T-cell (primary cell): ENCODE measurements at regions not wholly inside any gene's neighbourhood (a gene's known extent, or its start where the extent isn't known, plus 50 kb on each side); places are given as distances from the start of the nearest gene placed in this dataset.

Experiments
- ATAC-seq, 4 experiments: fragments of 200-7000 bp in 3 of 4; fragments of 150-1000 bp in 1 of 4; cut with Tn5 transposase; replicated peaks in 1 of 4; 1 replicate in 3 of 4; 2 replicates in 1 of 4; pipeline ENCODE4 v1.10.0; 2021; ENCODE audit warnings: moderate library complexity in 3 of 4, mild to moderate bottlenecking in 2 of 4, moderate number of reproducible peaks in 1 of 4
- CTCF ChIA-PET, 2 donors: fragments of 300-600 bp; sonication (Branson Sonifier 250); formaldehyde crosslinking; loops; one replicate each; lab custom pipeline; 2022; ENCODE audit warnings: antibody characterized with exemption in 2 of 2; lab: Charles Lee
- POLR2A ChIA-PET, 2 donors: fragments of 300-600 bp; sonication (Branson Sonifier 250); formaldehyde crosslinking; loops; one replicate each; lab custom pipeline; 2022; ENCODE audit warnings: antibody characterized with exemption in 2 of 2; lab: Charles Lee
- DNase-seq, 35 experiments: peaks; one replicate each; pipeline versions ENCODE4 v3.0.0 to v3.0.0-alpha.2; 2013 to 2023
- H3K27ac ChIP-seq: one replicate; pipeline ENCODE4 v1.5.1; 2013; ENCODE audit warnings: low read length
- H3K27me3 ChIP-seq, 2 experiments: replicated peaks in 1 of 2; 1 replicate in 1 of 2; 2 replicates in 1 of 2; pipeline versions ENCODE4 v1.6.1 to v1.7.0; 2013; ENCODE audit warnings: low read length in 1 of 2, mixed read lengths in 1 of 2; ENCODE audit not compliant: control insufficient read depth in 2 of 2, insufficient read depth in 2 of 2; ENCODE audit errors: extremely low read depth in 1 of 2
- H3K36me3 ChIP-seq, 2 donors: 1 replicate in 1 of 2; 2 replicates in 1 of 2; pipeline versions ENCODE4 v1.6.1 to v1.7.0; 2013; ENCODE audit warnings: low read length in 1 of 2; ENCODE audit not compliant: control insufficient read depth in 2 of 2, insufficient read depth in 1 of 2; ENCODE audit errors: extremely low read depth in 1 of 2
- H3K4me1 ChIP-seq, 2 experiments: 1 replicate in 1 of 2; 2 replicates in 1 of 2; pipeline versions ENCODE4 v1.6.1 to v1.7.0; 2013; ENCODE audit warnings: low read length in 2 of 2, mixed read lengths in 1 of 2; ENCODE audit not compliant: insufficient read depth in 2 of 2, control insufficient read depth in 1 of 2; ENCODE audit errors: extremely low read depth in 1 of 2
- H3K4me3 ChIP-seq, 2 donors: 1 replicate in 1 of 2; 2 replicates in 1 of 2; pipeline versions ENCODE4 v1.5.1 to v1.7.0; 2013; ENCODE audit warnings: mild to moderate bottlenecking in 2 of 2, low read length in 1 of 2, moderate library complexity in 1 of 2; ENCODE audit not compliant: control insufficient read depth in 1 of 2; ENCODE audit errors: extremely low read depth in 1 of 2
- H3K9me3 ChIP-seq: 2 replicates; pipeline ENCODE4 v1.7.0; 2013
- H3K27ac Mint-ChIP-seq, 2 donors: one replicate each; pipeline ENCODE4 v1.8.0; 2020 to 2021; ENCODE audit warnings: mild to moderate bottlenecking in 2 of 2, mixed read lengths in 2 of 2
- H3K27me3 Mint-ChIP-seq, 2 donors: one replicate each; pipeline ENCODE4 v1.8.0; 2021 to 2022; ENCODE audit warnings: mixed read lengths in 2 of 2
- H3K36me3 Mint-ChIP-seq: one replicate; pipeline ENCODE4 v1.8.0; 2021; ENCODE audit warnings: mixed read lengths
- H3K4me1 Mint-ChIP-seq, 3 donors: one replicate each; pipeline ENCODE4 v1.8.0; 2020 to 2022; ENCODE audit warnings: mixed read lengths in 3 of 3, mild to moderate bottlenecking in 1 of 3
- H3K4me3 Mint-ChIP-seq, 3 donors: one replicate each; pipeline ENCODE4 v1.8.0; 2020 to 2022; ENCODE audit warnings: mild to moderate bottlenecking in 3 of 3, mixed read lengths in 3 of 3, moderate library complexity in 3 of 3
- H3K9me3 Mint-ChIP-seq, 3 donors: one replicate each; pipeline ENCODE4 v1.8.0; 2020 to 2022; ENCODE audit warnings: mixed read lengths in 3 of 3
- WGBS: methylation state at CpG from one replicate; pipeline ENCODE4 v1.1.5; 2013; ENCODE audit warnings: missing lambda C conversion rate; ENCODE audit not compliant: insufficient coverage; 5-methylcytosine and 5-hydroxymethylcytosine counted together

DNA sequence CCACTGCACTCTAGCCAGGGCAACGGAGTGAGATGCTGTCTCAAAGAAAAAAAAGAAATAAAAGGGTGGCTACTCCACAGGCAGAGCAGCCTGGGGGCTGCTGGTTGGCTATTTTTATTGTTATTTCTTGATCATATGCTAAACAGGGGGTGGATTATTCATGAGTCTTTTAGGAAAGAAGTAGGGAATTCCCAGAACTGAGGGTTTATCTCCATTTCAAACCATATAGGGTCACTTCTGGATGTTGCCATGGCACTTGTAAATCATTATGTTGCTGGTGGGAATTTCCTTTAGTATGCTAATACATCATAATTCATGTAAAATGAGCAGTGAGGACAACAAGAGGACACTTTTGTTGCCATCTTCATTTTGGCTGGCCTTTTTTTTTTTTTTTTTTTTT lies 52.1 kb upstream of the GHITM start:
- Mint-ChIP-seq H3K36me3 (no peaks in the 10 kb centered on the region), H3K9me3 (peaks cover 0 to 13% (median 8%) of the 10 kb centered on the region in 3 donors), H3K27me3 (peaks cover 43 to 44% of the 10 kb centered on the region in 2 donors), H3K27ac (no peak overlapping the region), H3K4me3 (no peak overlapping the region), H3K4me1 (no peaks in the 10 kb centered on the region)
- Histone ChIP-seq H3K27me3 (peaks cover 0 to 9% of the 10 kb centered on the region in 2 experiments), H3K9me3 (no peaks in the 10 kb centered on the region), H3K4me1 (no peaks in the 10 kb centered on the region), H3K4me3 (no peak overlapping the region), H3K36me3 (no peaks in the 10 kb centered on the region), H3K27ac (no peak overlapping the region)
- ChIA-PET CTCF (no interaction called here), POLR2A (no interaction called here)
- 40% methylated on average over 1 of the region's 1 CpG for WGBS
- ATAC-seq, result no peak
- DNase-seq, result no peak

DNA sequence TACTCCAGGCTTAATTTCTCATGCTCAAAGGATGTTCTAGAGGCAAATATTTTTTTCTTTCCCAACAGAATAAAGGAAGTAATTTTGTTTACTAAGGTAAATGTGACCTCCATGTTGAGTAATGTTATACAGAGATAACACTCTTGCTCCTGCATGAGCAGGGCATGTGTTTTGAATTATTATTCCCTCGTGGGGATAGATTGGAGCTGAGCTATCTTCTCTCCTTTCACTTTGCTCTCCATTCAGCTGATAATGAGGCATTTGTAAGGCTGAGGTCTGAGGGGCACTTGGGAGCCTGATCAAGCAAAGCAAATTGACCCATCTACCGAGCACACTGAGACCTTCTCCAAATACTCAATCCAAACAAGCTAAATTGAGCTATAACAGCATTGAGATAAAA lies 50.7 kb upstream of the GHITM start:
- CTCF ChIA-PET, result no interaction called here
- no peaks in the 10 kb centered on the region for H3K36me3 Mint-ChIP-seq

DNA sequence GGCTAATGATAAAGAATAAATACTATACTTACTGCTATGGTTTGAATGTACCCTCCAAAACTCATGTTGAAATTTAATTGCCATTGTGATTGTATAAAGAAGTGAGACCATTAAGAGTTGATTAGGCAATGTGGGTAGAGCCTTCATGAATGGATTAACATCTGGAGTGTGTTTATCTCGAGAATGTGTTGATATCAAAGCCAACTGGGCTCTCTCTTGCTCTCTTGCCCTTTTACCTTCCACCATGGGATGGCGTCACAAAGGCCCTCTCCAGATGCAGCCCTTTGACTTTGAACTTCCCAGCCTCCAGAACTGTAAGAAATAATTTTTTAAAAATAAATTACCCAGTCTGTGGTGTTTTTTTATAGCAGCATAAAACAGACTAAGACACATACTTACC lies 50.1 kb upstream of the GHITM start:
- H3K9me3 Mint-ChIP-seq, result peaks cover 0 to 7% (median 3%) of the 10 kb centered on the region in 3 donors
- no peaks in the 10 kb centered on the region for H3K36me3 Mint-ChIP-seq
- H3K4me3 Mint-ChIP-seq, result no peak overlapping the region
- Histone ChIP-seq H3K27me3 (peaks cover 0 to 6% of the 10 kb centered on the region in 2 experiments), H3K36me3 (no peaks in the 10 kb centered on the region), H3K27ac (no peak overlapping the region), H3K4me3 (no peak overlapping the region), H3K9me3 (no peaks in the 10 kb centered on the region), H3K4me1 (no peaks in the 10 kb centered on the region)
- H3K27me3 Mint-ChIP-seq, result peaks cover 39 to 46% of the 10 kb centered on the region in 2 donors
- ATAC-seq (no peak), DNase-seq (no peak)
- H3K4me1 Mint-ChIP-seq, result no peaks in the 10 kb centered on the region
- WGBS, result no CpG with 5 or more reads among the region's 2 CpGs
- ChIA-PET CTCF (no interaction called here), POLR2A (no interaction called here)
- no peak overlapping the region for H3K27ac Mint-ChIP-seq

More for the DNA sequence above, 50.7 kb upstream of the GHITM start:
- Mint-ChIP-seq H3K27me3 (peaks cover 39 to 41% of the 10 kb centered on the region in 2 donors), H3K4me3 (no peak overlapping the region), H3K4me1 (no peaks in the 10 kb centered on the region), H3K9me3 (peaks cover 0 to 12% (median 8%) of the 10 kb centered on the region in 3 donors), H3K27ac (no peak overlapping the region)
- no peak for ATAC-seq
- no CpG with 5 or more reads among the region's 2 CpGs for WGBS
- Histone ChIP-seq H3K27ac (no peak overlapping the region), H3K27me3 (peaks cover 0 to 6% of the 10 kb centered on the region in 2 experiments), H3K36me3 (no peaks in the 10 kb centered on the region), H3K9me3 (no peaks in the 10 kb centered on the region), H3K4me3 (no peak overlapping the region), H3K4me1 (no peaks in the 10 kb centered on the region)
- DNase-seq, result no peak
- POLR2A ChIA-PET, result no interaction called here
